GM23338 (cell line): ENCODE measurements at regions not wholly inside any gene's neighbourhood (a gene's known extent, or its start where the extent isn't known, plus 50 kb on each side); places are given as distances from the start of the nearest gene placed in this dataset.

Experiments
- ATAC-seq: fragments of 200-7000 bp; cut with Tn5 transposase; 3 replicates; pipeline ENCODE4 v1.9.1; 2020
- DNase-seq: peaks from one replicate; pipeline ENCODE4 v3.0.0-alpha.2; 2015; ENCODE audit warnings: low spot score
- H2AFZ ChIP-seq: fragments of 200-600 bp; sonication (generic); 2 replicates; pipeline ENCODE4 v1.8.0; 2016; ENCODE audit warnings: antibody characterized with exemption, mild to moderate bottlenecking, moderate library complexity
- H3F3A ChIP-seq: fragments of 200-600 bp; sonication (generic); replicated peaks from 2 replicates; pipeline ENCODE4 v1.8.0; 2017; ENCODE audit warnings: antibody characterized with exemption, mixed run types, low read depth
- H3K27ac ChIP-seq: fragments of 200-600 bp; sonication (generic); 2 replicates; pipeline ENCODE4 v1.6.1; 2016; ENCODE audit warnings: low read depth
- H3K27me3 ChIP-seq: fragments of 200-600 bp; sonication (generic); 2 replicates; pipeline ENCODE4 v1.8.0; 2016; ENCODE audit warnings: mild to moderate bottlenecking, mixed run types, moderate library complexity; ENCODE audit not compliant: insufficient read depth
- H3K36me3 ChIP-seq: fragments of 200-600 bp; sonication (generic); 2 replicates; pipeline ENCODE4 v1.8.0; 2016; ENCODE audit warnings: mild to moderate bottlenecking; ENCODE audit not compliant: insufficient read depth
- H3K4me1 ChIP-seq: fragments of 200-600 bp; sonication (generic); 2 replicates; pipeline ENCODE4 v1.8.0; 2016; ENCODE audit warnings: mild to moderate bottlenecking, moderate library complexity; ENCODE audit not compliant: insufficient read depth
- H3K4me2 ChIP-seq: fragments of 200-600 bp; sonication (generic); 2 replicates; pipeline ENCODE4 v1.7.1; 2017; ENCODE audit warnings: mixed run types
- H3K4me3 ChIP-seq: fragments of 200-600 bp; sonication (generic); 2 replicates; pipeline ENCODE4 v1.6.1; 2016; ENCODE audit warnings: mixed run types
- H3K79me2 ChIP-seq: fragments of 200-600 bp; sonication (generic); replicated peaks from 2 replicates; pipeline ENCODE4 v1.8.0; 2017; ENCODE audit warnings: mild to moderate bottlenecking; ENCODE audit not compliant: insufficient read depth
- H3K9me2 ChIP-seq: fragments of 200-600 bp; sonication (generic); 2 replicates; pipeline ENCODE4 v1.8.0; 2017; ENCODE audit not compliant: insufficient read depth
- H4K20me1 ChIP-seq: fragments of 200-600 bp; sonication (generic); replicated peaks from 2 replicates; pipeline ENCODE4 v1.8.0; 2017; ENCODE audit warnings: mild to moderate bottlenecking; ENCODE audit not compliant: insufficient read depth
- H3K27ac Mint-ChIP-seq: 2 replicates; pipeline ENCODE4 v1.8.0; 2020; ENCODE audit warnings: inconsistent platforms, mild to moderate bottlenecking, moderate library complexity, mixed read lengths
- H3K27me3 Mint-ChIP-seq: 3 replicates; pipeline ENCODE4 v1.8.0; 2022; ENCODE audit warnings: low read depth, mild to moderate bottlenecking, moderate library complexity, mixed read lengths, inconsistent platforms; ENCODE audit not compliant: insufficient read depth, poor library complexity
- H3K36me3 Mint-ChIP-seq: 3 replicates; pipeline ENCODE4 v1.8.0; 2021; ENCODE audit warnings: low read depth, mild to moderate bottlenecking, inconsistent platforms, moderate library complexity, mixed read lengths
- H3K4me1 Mint-ChIP-seq: 3 replicates; pipeline ENCODE4 v1.8.0; 2020; ENCODE audit warnings: mild to moderate bottlenecking, inconsistent platforms, mixed read lengths
- H3K4me3 Mint-ChIP-seq: 3 replicates; pipeline ENCODE4 v1.8.0; 2021; ENCODE audit warnings: moderate library complexity, mild to moderate bottlenecking, inconsistent platforms, mixed read lengths
- H3K9me3 Mint-ChIP-seq: 3 replicates; pipeline ENCODE4 v1.8.0; 2020; ENCODE audit warnings: moderate library complexity, mild to moderate bottlenecking, inconsistent platforms, mixed read lengths
- CREB1 ChIP-seq: fragments of 250-450 bp; sonication (Bioruptor Pico); IDR thresholded peaks from 2 replicates; pipeline ENCODE4 v1.5.0; 2020; ENCODE audit warnings: low read depth, mild to moderate bottlenecking, moderate library complexity
- ETS1 ChIP-seq: IDR thresholded peaks from 2 replicates; pipeline ENCODE4 v1.6.1; 2016; ENCODE audit warnings: antibody characterized with exemption
- EZH2 ChIP-seq: fragments of 200-600 bp; sonication (generic); IDR thresholded peaks from one replicate; pipeline ENCODE4 v1.8.0; 2017; ENCODE audit warnings: antibody characterized with exemption, mild to moderate bottlenecking, low read depth; ENCODE audit not compliant: unreplicated experiment
- NANOG ChIP-seq: IDR thresholded peaks from 2 replicates; pipeline ENCODE4 v1.6.1; 2016; ENCODE audit warnings: antibody characterized with exemption, borderline replicate concordance
- STAT1 ChIP-seq: IDR thresholded peaks from one replicate; pipeline ENCODE4 v1.6.1; 2016; ENCODE audit warnings: antibody characterized with exemption; ENCODE audit not compliant: unreplicated experiment
- ZNF462 ChIP-seq: fragments of 250-450 bp; sonication (Bioruptor Pico); IDR thresholded peaks from 2 replicates; pipeline ENCODE4 v1.5.0; 2020; ENCODE audit warnings: mild to moderate bottlenecking, moderate library complexity

- Histone ChIP-seq H3K4me1 (no peaks in the 10 kb centered on the region), H2AFZ (no peak overlapping the region), H3K9me2 (peaks cover 9% of the 10 kb centered on the region; the same call in 1 of the 2 replicates), H3K4me3 (no peak overlapping the region), H3K4me2 (no peak overlapping the region), H4K20me1 (no peaks in the 10 kb centered on the region), H3K27ac (no peak overlapping the region), H3K79me2 (no peaks in the 10 kb centered on the region), H3K36me3 (no peaks in the 10 kb centered on the region), H3F3A (no peaks in the 10 kb centered on the region), H3K27me3 (no peaks in the 10 kb centered on the region)
- H3K27ac Mint-ChIP-seq, result no peak overlapping the region
- no peaks in the 10 kb centered on the region for H3K4me1 Mint-ChIP-seq
- no peak overlapping the region for H3K4me3 Mint-ChIP-seq
- peaks cover 14% of the 10 kb centered on the region for H3K9me3 Mint-ChIP-seq
- ATAC-seq, result no peak
- no peaks in the 10 kb centered on the region for H3K27me3 Mint-ChIP-seq
- DNase-seq, result no peak
- TF ChIP-seq ZNF462 (CRISPR knock-in tag) (no peak), STAT1 (no peak), CREB1 (CRISPR knock-in tag) (no peak), EZH2 (no peak), NANOG (no peak), ETS1 (no peak)
- peaks cover 13% of the 10 kb centered on the region for H3K36me3 Mint-ChIP-seq
Observed at GRCh38 chr4:66544281-66544680, 874.0 kb upstream of the EPHA5 start.
